GM12865 (cell line): ENCODE measurements at regions not wholly inside any gene's neighbourhood (a gene's known extent, or its start where the extent isn't known, plus 50 kb on each side); places are given as distances from the start of the nearest gene placed in this dataset.

Source experiments
- DNase-seq: peaks from one replicate; pipeline ENCODE4 v3.0.0; 2010; ENCODE audit warnings: low read depth
- H3K4me3 ChIP-seq: 2 replicates; pipeline ENCODE4 v1.5.1; 2011; ENCODE audit warnings: mild to moderate bottlenecking, low read depth, low read length, control low read depth
- CTCF ChIP-seq: IDR thresholded peaks from 2 replicates; pipeline ENCODE4 v1.5.1; 2011; ENCODE audit warnings: low read length, control low read depth, low read depth, inconsistent platforms; ENCODE audit not compliant: insufficient read depth; ENCODE audit errors: missing control alignments

- TF ChIP-seq CTCF, result no peak
- DNase-seq, result no peak
- no peak overlapping the region for H3K4me3 ChIP-seq
These were observed 157.4 kb downstream of the TRIM27 start for GRCh38 chr6:28766426-28766825.

GRCh38 chr6:28767133-28767532 is 156.7 kb downstream of the TRIM27 start:
- TF ChIP-seq CTCF, result no peak
- no peak for DNase-seq

GRCh38 chr6:28767691-28768090 is 156.1 kb downstream of the TRIM27 start:
- DNase-seq, result no peak
- no peak for TF ChIP-seq CTCF
- no peak overlapping the region for H3K4me3 ChIP-seq

More at GRCh38 chr6:28767133-28767532, 156.7 kb downstream of the TRIM27 start:
- no peak overlapping the region for H3K4me3 ChIP-seq

DNA sequence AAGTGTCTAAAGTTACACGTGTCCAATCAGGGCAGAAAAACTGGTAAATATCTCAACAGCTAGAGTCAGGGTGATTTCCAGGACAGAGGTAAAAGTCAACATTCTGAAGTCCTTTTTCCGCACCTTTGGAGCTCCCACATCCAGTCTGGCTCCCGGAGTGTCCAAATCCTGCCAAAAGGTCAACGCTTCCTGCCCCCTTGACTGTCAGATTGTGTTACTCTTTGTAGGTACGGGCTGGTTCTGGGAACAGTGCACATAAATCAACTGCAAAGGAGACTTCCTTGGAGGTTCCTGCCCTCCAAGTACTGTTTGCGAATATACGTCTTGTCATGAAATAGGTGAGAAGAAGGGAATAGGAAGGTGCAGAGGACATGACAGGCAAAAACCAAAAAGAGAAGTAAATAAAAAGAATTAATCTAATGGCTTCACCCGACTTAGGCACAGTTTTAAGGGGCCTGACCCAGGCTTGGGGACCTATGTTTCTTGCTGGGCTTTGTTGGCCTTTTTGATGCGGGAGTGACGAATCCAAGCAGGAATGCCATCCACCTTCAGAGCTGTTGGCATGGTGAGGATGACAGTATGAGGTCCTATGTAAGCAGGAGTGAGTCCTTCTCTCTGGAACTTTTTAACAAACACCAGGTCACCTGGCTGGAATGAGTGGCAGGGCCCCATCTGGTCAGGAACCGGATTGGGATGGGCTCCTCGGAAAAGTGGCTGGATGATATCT is 155.4 kb downstream of the TRIM27 start:
- TF ChIP-seq CTCF, result no peak
- DNase-seq, result no peak

GRCh38 chr6:28769626-28770402 is 154.0 kb downstream of the TRIM27 start:
- no peak for DNase-seq
- H3K4me3 ChIP-seq, result no peak overlapping the region
- TF ChIP-seq CTCF, result no peak

More for the DNA sequence above, 155.4 kb downstream of the TRIM27 start:
- H3K4me3 ChIP-seq, result no peak overlapping the region

- no peak for TF ChIP-seq CTCF
- DNase-seq, result no peak
- H3K4me3 ChIP-seq, result no peak overlapping the region
These were observed 153.1 kb downstream of the TRIM27 start for GRCh38 chr6:28770732-28771131.
